Caco-2 (cell line): ENCODE measurements at regions not wholly inside any gene's neighbourhood (a gene's known extent, or its start where the extent isn't known, plus 50 kb on each side); places are given as distances from the start of the nearest gene placed in this dataset.

Experiments
- BruUV-seq: library from RNA; stranded (reverse); fragments of 400-500 nt; replicated peaks from 2 replicates; lab custom pipeline; 2021; lab: Mats Ljungman, UMichigan
- CTCF ChIA-PET: fragments of 300-600 bp; sonication (Branson Sonifier 250); formaldehyde crosslinking; loops from one replicate; lab custom pipeline; 2022; ENCODE audit warnings: antibody characterized with exemption; lab: Charles Lee
- POLR2A ChIA-PET: fragments of 300-600 bp; sonication (Branson Sonifier 250); formaldehyde crosslinking; loops from one replicate; lab custom pipeline; 2022; ENCODE audit warnings: antibody characterized with exemption; lab: Charles Lee
- DNase-seq, 2 experiments: peaks; one replicate each; pipeline versions ENCODE4 v3.0.0 to v3.0.0-alpha.2; 2020 to 2022
- H3K27me3 ChIP-seq: replicated peaks from 2 replicates; pipeline ENCODE4 v1.6.0; 2011; ENCODE audit warnings: low read length; ENCODE audit not compliant: control insufficient read depth, insufficient read depth
- H3K36me3 ChIP-seq: 2 replicates; pipeline ENCODE4 v1.5.1; 2011; ENCODE audit warnings: low read length; ENCODE audit not compliant: control insufficient read depth, insufficient read depth
- H3K4me1 ChIP-seq: fragments of 250-450 bp; sonication (Bioruptor Pico); 2 replicates; pipeline ENCODE4 v1.5.1; 2020; ENCODE audit warnings: mild to moderate bottlenecking
- H3K4me3 ChIP-seq: 2 replicates; pipeline ENCODE4 v1.5.1; 2011; ENCODE audit warnings: low read depth, mild to moderate bottlenecking, control low read depth, low read length
- H3K9me3 ChIP-seq: fragments of 250-450 bp; sonication (Bioruptor Pico); 2 replicates; pipeline ENCODE4 v1.5.1; 2020; ENCODE audit warnings: mild to moderate bottlenecking, moderate library complexity
- H3K27ac Mint-ChIP-seq: one replicate; pipeline ENCODE4 v1.8.0; 2022; ENCODE audit warnings: mixed read lengths; ENCODE audit not compliant: unreplicated experiment
- H3K27me3 Mint-ChIP-seq: one replicate; pipeline ENCODE4 v1.8.0; 2022; ENCODE audit warnings: mixed read lengths; ENCODE audit not compliant: insufficient read depth, unreplicated experiment
- H3K36me3 Mint-ChIP-seq: one replicate; pipeline ENCODE4 v1.8.0; 2022; ENCODE audit warnings: mild to moderate bottlenecking, mixed read lengths; ENCODE audit not compliant: insufficient read depth, unreplicated experiment
- H3K4me1 Mint-ChIP-seq: one replicate; pipeline ENCODE4 v1.8.0; 2022; ENCODE audit warnings: low read depth, mixed read lengths; ENCODE audit not compliant: unreplicated experiment
- H3K4me3 Mint-ChIP-seq: one replicate; pipeline ENCODE4 v1.8.0; 2022; ENCODE audit warnings: mild to moderate bottlenecking, moderate library complexity, mixed read lengths; ENCODE audit not compliant: unreplicated experiment
- H3K9me3 Mint-ChIP-seq: one replicate; pipeline ENCODE4 v1.8.0; 2022; ENCODE audit warnings: mixed read lengths; ENCODE audit not compliant: unreplicated experiment
- CTCF ChIP-seq, 2 experiments: fragments of 200-600 bp in 1 of 2; IDR thresholded peaks; 1 replicate in 1 of 2; 2 replicates in 1 of 2; pipeline versions ENCODE4 v1.5.1 to v1.8.0; 2011 to 2022; ENCODE audit warnings: antibody characterized with exemption in 1 of 2, control low read depth in 1 of 2, inconsistent platforms in 1 of 2, low read depth in 1 of 2, low read length in 1 of 2, mild to moderate bottlenecking in 1 of 2, moderate library complexity in 1 of 2; ENCODE audit not compliant: insufficient read depth in 1 of 2, severe bottlenecking in 1 of 2, unreplicated experiment in 1 of 2
- intact Hi-C: fragments of 100-400 bp; cut with micrococcal nuclease; formaldehyde crosslinking; loops from one replicate; pipeline ENCODE4 v1.10.0; 2022; ENCODE audit not compliant: unreplicated experiment

DNA sequence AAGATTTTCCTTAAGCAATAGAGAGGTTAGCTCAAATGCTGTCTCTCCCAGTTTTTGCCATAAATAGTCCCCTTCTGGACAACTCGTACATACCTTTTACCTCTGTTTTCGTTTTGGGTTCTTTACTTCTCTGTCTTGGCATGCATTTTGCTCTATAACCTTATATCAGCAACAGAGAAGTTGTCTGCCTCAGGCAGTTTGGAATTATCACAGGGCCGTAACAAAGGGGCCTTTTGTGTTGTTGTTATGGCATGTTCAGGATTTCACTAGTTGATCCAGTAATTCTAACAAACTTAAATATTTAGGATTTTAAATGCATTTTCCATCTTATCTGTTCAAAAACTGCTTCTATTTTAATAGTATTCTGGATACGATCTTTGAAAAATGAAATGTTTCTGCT lies 259.8 kb downstream of the CD109 start:
- no peak for TF ChIP-seq CTCF (IDR thresholded peaks at IDR 0.05; ENCODE audit: insufficient read depth in 1 of 2, low read depth in 1 of 2, low read length in 1 of 2, severe bottlenecking in 1 of 2, unreplicated experiment in 1 of 2)
- H3K27me3 Mint-ChIP-seq, result no peaks in the 10 kb centered on the region
- H3K27me3 ChIP-seq, result no peaks in the 10 kb centered on the region
- ChIA-PET POLR2A (no interaction called here), CTCF (no interaction called here)
- H3K27ac Mint-ChIP-seq, result no peak overlapping the region
- H3K4me1 Mint-ChIP-seq, result no peaks in the 10 kb centered on the region
- no peaks in the 10 kb centered on the region for H3K36me3 ChIP-seq
- intact Hi-C loops, result no loop called here
- BruUV-seq, result no TSS peak
- no peaks in the 10 kb centered on the region for H3K36me3 Mint-ChIP-seq
- no peaks in the 10 kb centered on the region for H3K9me3 ChIP-seq
- DNase-seq, result no peak
- H3K4me3 Mint-ChIP-seq, result no peak overlapping the region
- H3K4me3 ChIP-seq, result no peak overlapping the region
- H3K4me1 ChIP-seq, result no peaks in the 10 kb centered on the region
- H3K9me3 Mint-ChIP-seq, result no peaks in the 10 kb centered on the region

GRCh38 chr6:73954881-73955280 lies 258.9 kb downstream of the CD109 start:
- intact Hi-C loops, result no loop called here
- Mint-ChIP-seq H3K27ac (no peak overlapping the region), H3K27me3 (no peaks in the 10 kb centered on the region), H3K9me3 (no peaks in the 10 kb centered on the region), H3K4me3 (no peak overlapping the region), H3K4me1 (no peaks in the 10 kb centered on the region), H3K36me3 (no peaks in the 10 kb centered on the region)
- POLR2A ChIA-PET, result no interaction called here
- no peaks in the 10 kb centered on the region for H3K4me1 ChIP-seq
- no peak for TF ChIP-seq CTCF (IDR thresholded peaks at IDR 0.05; ENCODE audit: insufficient read depth in 1 of 2, low read depth in 1 of 2, low read length in 1 of 2, severe bottlenecking in 1 of 2, unreplicated experiment in 1 of 2)
- CTCF ChIA-PET, result no interaction called here
- no peaks in the 10 kb centered on the region for H3K27me3 ChIP-seq
- no TSS peak for BruUV-seq
- H3K4me3 ChIP-seq, result no peak overlapping the region
- no peaks in the 10 kb centered on the region for H3K9me3 ChIP-seq
- H3K36me3 ChIP-seq, result no peaks in the 10 kb centered on the region
- DNase-seq, result no peak

GRCh38 chr6:73951183-73951582 lies 255.2 kb downstream of the CD109 start:
- CTCF ChIA-PET, result no interaction called here
- no peaks in the 10 kb centered on the region for H3K4me1 Mint-ChIP-seq

More at GRCh38 chr6:73951183-73951582, 255.2 kb downstream of the CD109 start:
- no peak overlapping the region for H3K4me3 Mint-ChIP-seq
- intact Hi-C loops, result no loop called here
- H3K9me3 Mint-ChIP-seq, result no peaks in the 10 kb centered on the region
- BruUV-seq, result no TSS peak
- POLR2A ChIA-PET, result no interaction called here
- H3K27me3 Mint-ChIP-seq, result peaks cover 4% of the 10 kb centered on the region
- Histone ChIP-seq H3K4me1 (no peaks in the 10 kb centered on the region), H3K4me3 (no peak overlapping the region), H3K27me3 (no peaks in the 10 kb centered on the region), H3K36me3 (no peaks in the 10 kb centered on the region), H3K9me3 (no peaks in the 10 kb centered on the region)
- no peak for TF ChIP-seq CTCF (IDR thresholded peaks at IDR 0.05; ENCODE audit: insufficient read depth in 1 of 2, low read depth in 1 of 2, low read length in 1 of 2, severe bottlenecking in 1 of 2, unreplicated experiment in 1 of 2)
- H3K27ac Mint-ChIP-seq, result no peak overlapping the region
- H3K36me3 Mint-ChIP-seq, result no peaks in the 10 kb centered on the region
- DNase-seq, result no peak
